HuH-7.5 (cell line): ENCODE measurements at regions not wholly inside any gene's neighbourhood (a gene's known extent, or its start where the extent isn't known, plus 50 kb on each side); places are given as distances from the start of the nearest gene placed in this dataset.

Experiments used
- DNase-seq: peaks from one replicate; pipeline ENCODE4 v3.0.0; 2011; ENCODE audit warnings: low spot score

- DNase-seq = no peak
Observed at GRCh38 chr10:131753336-131753735, 147.5 kb upstream of the PPP2R2D start.

DNA sequence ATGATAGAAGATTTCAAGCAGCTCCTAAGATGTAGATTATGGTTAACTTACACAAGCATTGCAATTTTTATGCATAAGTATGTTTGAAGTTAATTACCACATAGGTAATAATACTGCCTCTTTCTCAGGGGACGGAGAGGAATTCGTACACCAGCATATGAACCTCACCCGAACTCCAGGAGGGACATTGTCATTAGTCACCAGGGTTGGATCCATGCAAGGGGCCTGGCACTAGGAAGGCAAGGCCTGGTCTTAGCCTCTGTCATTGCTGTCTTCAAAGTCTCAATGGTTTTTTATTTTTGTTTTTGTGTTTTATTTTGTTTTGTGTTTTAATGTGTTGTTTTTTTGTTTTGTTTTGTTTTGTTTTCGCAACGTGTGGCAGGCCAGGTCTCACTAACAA, 145.6 kb upstream of the PPP2R2D start:
- DNase-seq = no peak

- no peak for DNase-seq
Observed at GRCh38 chr10:131757285-131758058, 143.3 kb upstream of the PPP2R2D start.

GRCh38 chr10:131758062-131758938, 142.5 kb upstream of the PPP2R2D start:
- no peak for DNase-seq

- no peak for DNase-seq
Observed at GRCh38 chr10:131758939-131759301, 141.9 kb upstream of the PPP2R2D start.

DNA sequence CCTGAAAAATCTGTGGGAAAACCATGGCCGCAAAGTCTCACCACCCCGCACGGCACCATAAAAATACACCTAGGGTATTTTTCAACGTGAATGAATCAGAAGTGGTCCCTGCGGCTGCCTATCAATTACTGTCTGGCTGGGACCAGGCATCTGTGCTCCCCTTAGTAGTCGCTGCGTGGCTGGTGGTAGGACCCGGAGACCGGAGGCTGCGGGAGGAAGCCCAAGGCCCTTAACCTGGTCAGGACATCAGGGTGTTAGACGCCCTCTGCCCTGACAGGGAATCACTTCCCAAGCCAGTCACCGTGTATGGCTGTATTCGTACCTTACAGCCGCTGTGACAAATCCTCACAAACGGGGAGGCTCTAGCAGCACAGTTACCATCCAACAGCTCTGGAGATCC, 141.5 kb upstream of the PPP2R2D start:
- no peak for DNase-seq

GRCh38 chr10:131760416-131761166, 140.2 kb upstream of the PPP2R2D start:
- DNase-seq = no peak

- no peak for DNase-seq
Observed at GRCh38 chr10:131762789-131763696, 137.8 kb upstream of the PPP2R2D start.

DNA sequence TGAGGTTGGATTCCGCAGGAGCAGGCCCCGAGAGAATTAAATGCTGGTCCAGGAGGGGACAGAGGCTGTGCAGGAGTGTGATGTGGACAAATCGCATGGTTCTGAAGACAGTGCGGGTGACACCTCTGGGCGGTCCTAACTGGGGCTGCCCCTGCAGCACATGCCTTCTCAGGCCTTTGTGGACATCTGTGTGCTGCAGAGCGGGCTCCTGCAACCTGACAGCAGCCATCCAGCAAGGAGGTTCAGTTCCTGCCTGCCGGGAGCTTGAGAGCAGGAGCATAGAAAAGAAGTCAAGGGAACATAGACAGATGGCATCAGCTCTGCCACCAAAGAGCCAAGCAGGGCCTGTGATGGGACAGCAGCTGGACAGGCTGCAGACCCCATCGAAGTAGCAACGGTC, 135.9 kb upstream of the PPP2R2D start:
- no peak for DNase-seq

- no peak for DNase-seq
Observed at GRCh38 chr10:131766096-131766495, 134.7 kb upstream of the PPP2R2D start.

- no peak for DNase-seq
Observed at GRCh38 chr10:131767716-131768115, 133.1 kb upstream of the PPP2R2D start.

- no peak for DNase-seq
Observed at GRCh38 chr10:131769571-131770410, 131.0 kb upstream of the PPP2R2D start.

- no peak for DNase-seq
Observed at GRCh38 chr10:131770946-131771633, 129.7 kb upstream of the PPP2R2D start.

DNA sequence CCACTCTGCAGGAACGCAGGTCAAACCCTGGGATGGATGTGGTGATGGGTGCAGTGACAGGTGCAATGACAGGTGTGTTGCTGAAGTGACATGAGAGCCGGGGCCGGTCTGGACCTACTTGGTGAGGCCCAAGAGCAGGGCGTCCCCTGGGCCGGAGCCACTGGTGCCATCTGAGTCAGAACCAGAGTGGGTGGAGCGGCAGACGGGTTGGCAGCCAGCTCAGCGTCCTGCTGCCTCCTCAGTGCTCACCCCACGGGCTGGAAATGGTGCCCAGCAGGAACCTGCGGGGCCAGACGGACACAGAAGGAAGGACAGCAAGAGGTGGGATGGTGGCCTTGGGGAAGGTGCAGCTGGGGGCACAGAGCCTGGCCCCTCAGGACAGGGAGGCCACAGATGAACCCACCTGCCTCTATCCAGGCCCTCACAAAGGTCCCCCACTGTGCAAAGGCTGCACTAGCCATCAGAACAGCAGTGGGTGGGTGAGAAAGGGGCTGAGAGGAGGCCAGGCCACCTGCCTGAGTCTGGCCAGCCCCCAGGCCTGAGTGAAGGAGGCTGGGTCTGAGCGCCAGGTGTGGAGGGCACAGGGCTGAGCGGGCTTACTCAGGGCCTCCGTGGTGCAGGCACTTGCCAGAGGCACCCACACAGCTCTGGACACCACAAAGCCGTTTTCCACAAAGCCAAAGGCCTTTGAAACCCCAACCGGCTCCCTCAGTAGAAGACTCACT, 129.0 kb upstream of the PPP2R2D start:
- no peak for DNase-seq

GRCh38 chr10:131772441-131772840, 128.4 kb upstream of the PPP2R2D start:
- no peak for DNase-seq

DNA sequence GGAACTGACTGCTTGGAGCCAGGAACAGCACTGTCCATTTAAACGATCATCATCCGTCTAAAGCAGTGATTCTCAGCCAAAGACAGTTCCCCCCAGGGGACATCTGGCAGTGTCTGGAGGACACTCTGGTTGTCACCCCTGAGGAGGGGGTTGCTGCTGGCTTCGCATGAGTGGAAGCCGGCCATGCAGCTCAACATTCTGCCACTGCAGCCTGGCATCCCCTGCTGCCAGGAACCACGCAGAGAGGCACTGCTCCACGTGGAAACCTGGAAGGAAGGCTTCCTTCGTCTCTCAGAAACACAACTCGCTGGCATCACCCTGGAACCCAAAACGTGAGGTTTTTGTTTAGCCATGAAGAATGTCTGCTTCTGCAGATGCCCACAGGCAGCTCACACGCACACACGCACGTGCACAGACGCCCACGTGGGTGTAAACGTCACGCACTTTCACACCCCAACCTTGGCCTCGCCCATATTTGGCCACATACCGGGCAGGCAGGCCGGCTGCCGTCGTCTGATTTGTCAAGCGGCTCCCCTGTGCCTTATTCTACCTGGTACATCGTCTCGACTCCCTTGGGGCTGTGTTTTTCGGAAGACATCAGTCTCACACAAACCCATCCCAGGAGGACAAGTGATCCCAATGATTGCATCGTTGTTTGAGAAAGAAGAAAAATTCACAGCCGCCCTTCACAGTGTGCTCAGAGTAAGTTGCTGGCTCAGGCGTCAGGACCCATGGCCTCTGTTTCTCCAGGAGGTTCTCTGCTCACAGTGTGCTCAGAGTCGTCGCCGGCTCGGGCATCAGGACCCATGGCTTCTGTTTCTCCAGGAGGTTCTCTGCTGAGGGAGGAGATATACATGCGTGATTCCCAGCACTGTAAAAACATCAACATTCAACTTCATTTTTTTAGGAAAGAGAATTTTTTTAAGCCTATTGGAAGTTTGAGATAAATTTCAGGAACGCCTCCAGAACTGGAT, 127.2 kb upstream of the PPP2R2D start:
- no peak for DNase-seq

DNA sequence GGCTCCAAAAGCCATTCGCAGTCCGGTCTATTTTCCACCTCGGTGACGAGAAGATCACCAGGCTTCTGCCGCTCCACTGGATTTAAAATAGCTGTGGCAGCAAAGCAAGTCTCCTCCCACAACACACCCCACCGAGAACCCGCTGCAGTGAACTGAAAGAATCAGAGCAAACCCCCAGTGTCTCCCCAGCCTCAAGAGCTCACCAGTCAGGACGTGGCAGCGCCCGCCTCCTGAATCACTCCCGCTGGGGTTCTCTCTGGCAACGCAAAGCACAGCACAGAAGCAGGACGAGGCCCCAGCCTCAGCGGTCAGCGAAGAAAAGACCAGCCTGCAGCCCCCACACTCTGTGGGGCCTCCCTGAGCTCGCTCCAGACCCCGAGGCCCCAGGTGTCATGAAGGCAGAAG, 126.1 kb upstream of the PPP2R2D start:
- no peak for DNase-seq

DNA sequence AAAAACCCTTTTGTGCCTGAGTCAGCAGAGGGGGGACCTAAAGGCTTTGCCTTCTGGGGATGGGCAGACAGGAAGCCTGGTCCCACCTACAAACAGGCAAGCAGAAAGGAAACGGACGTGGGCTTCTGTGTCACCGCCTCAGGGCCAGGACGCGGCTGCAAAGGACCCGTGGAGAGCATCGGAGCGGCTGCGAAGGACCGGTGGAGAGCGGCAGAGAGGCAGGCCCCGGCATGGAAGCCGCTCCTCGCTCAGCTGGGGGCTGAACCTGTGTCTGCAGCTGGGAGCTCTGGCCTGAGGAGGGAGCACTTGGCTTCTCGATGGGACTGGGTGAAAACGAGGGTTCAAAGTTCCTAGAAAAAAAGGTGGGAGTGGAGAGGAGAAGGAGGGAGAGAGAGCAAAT, 125.4 kb upstream of the PPP2R2D start:
- DNase-seq = no peak
